ENCODE measurements at regions not wholly inside any gene's neighbourhood (a gene's known extent, or its start where the extent isn't known, plus 50 kb on each side); places are given as distances from the start of the nearest gene placed in this dataset.
"Not testable (repeated sequence)": the region's sequence is repeated elsewhere in the genome, so short reads cannot be mapped to it uniquely, and the experiment has no call there.

DNA sequence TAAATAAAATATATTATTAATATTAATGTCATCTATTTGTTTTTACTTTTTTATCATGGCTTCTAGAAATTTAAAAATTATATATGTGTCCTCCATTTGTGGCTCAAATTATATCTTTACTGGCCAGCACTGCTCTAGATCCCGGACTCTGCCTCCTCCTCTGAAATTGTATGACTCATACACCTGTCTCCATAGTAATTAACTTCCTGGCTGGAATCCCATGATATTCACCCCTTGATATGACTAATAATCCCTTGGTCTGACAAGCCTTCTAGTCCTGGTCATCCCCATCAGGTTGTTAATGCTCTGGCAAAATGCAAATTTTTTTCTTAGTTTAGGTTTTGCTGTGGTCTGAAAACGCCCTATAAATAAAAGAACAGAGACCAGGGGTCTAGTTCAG is 116.2 kb downstream of the BMP4 start:
- Histone ChIP-seq H3K4me3 (no peak overlapping the region), H3K9me3 (peaks cover 0 to 22% (median 2%) of the 10 kb centered on the region in 4 donors), H3K36me3 (no peaks in the 10 kb centered on the region), H3K4me1 (no peaks in the 10 kb centered on the region), H3K27me3 (no peaks in the 10 kb centered on the region), H3K27ac (no peak overlapping the region)
- 76 to 85% methylated on average over 2 of the region's 2 CpGs for WGBS, 2 donors
- DNase-seq (ENCODE audit: low spot score in 2 of 2): no peak
- TF ChIP-seq, protein P1, sequence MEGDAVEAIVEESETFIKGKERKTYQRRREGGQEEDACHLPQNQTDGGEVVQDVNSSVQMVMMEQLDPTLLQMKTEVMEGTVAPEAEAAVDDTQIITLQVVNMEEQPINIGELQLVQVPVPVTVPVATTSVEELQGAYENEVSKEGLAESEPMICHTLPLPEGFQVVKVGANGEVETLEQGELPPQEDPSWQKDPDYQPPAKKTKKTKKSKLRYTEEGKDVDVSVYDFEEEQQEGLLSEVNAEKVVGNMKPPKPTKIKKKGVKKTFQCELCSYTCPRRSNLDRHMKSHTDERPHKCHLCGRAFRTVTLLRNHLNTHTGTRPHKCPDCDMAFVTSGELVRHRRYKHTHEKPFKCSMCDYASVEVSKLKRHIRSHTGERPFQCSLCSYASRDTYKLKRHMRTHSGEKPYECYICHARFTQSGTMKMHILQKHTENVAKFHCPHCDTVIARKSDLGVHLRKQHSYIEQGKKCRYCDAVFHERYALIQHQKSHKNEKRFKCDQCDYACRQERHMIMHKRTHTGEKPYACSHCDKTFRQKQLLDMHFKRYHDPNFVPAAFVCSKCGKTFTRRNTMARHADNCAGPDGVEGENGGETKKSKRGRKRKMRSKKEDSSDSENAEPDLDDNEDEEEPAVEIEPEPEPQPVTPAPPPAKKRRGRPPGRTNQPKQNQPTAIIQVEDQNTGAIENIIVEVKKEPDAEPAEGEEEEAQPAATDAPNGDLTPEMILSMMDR (IDR thresholded peaks at IDR 0.05): no peak
- no peak for TF ChIP-seq POLR2A (IDR thresholded peaks at IDR 0.05)
- no peak for TF ChIP-seq EP300 (IDR thresholded peaks at IDR 0.05)

DNA sequence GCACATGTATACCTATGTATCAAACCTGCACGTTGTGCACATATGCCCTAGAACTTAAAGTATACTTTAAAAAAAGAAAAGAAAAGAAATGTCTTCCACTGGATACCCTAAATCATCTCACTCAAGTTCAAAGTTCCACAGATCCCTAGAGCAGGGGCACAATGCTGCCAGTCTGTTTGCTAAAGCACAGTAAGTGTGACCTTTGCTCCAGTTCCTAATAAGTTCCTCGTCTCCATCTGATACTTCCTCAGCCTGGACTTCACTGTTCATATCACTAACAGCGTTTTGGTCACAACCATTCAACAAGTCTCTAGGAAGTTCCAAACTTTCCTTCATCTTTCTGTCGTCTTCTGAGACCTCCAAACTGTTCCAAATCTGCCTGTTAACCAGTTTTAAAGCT is 118.3 kb downstream of the BMP4 start:
- 78 to 79% methylated on average over 4 of the region's 4 CpGs for WGBS, 2 donors
- Histone ChIP-seq H3K36me3 (no peaks in the 10 kb centered on the region), H3K4me3 (no peak overlapping the region), H3K27ac (no peak overlapping the region), H3K9me3 (peaks cover 0 to 22% (median 2%) of the 10 kb centered on the region in 4 donors), H3K27me3 (no peaks in the 10 kb centered on the region), H3K4me1 (no peaks in the 10 kb centered on the region)
- TF ChIP-seq, protein P1 (IDR thresholded peaks at IDR 0.05): no peak
- no peak for DNase-seq (ENCODE audit: low spot score in 2 of 2)

DNA sequence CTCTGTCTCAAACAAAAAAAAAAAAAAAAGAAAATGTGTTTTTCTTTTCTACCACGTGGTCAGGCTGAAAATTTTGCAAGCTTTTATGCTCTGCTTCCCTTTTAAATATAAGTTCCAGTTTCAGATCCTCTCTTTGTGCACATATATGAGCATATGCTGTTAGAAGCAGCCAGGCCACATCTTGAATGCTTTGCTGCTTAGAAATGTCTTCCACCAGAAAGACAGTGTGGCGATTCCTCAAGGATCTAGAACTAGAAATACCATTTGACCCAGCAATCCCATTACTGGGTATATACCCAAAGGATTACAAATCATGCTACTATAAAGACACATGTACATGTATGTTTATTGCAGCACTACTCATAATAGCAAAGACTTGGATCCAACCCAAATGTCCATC is 119.0 kb downstream of the BMP4 start:
- not testable (repeated sequence) for DNase-seq (ENCODE audit: low spot score in 2 of 2); H3K36me3 ChIP-seq; H3K27ac ChIP-seq; H3K4me3 ChIP-seq; H3K4me1 ChIP-seq; H3K27me3 ChIP-seq
- 78 to 79% methylated on average over 2 of the region's 2 CpGs for WGBS, 2 donors
- H3K9me3 ChIP-seq: peaks cover 0 to 22% (median 2%) of the 10 kb centered on the region in 4 donors

DNA sequence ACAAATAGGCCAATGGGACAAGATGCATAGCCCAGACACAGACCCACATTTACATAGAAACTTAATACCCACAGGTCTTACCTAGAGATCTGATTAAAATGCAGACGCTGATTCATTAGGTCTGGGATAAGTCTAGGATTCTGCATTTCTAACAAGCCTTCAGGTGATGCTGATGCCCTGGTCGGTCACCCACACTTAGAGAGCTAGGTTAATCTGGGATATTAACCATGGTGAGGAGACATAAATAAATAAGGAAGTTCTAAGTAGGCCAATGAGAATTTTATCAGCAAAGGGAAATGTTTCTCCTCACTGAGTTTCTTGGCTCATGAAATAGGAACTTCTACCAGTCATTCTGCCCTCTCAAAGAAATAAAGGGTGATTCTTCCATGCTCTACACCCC is 120.1 kb downstream of the BMP4 start:
- Histone ChIP-seq H3K4me1 (no peaks in the 10 kb centered on the region), H3K27ac (no peak overlapping the region), H3K9me3 (peaks cover 0 to 22% (median 2%) of the 10 kb centered on the region in 4 donors), H3K36me3 (no peaks in the 10 kb centered on the region), H3K4me3 (no peak overlapping the region), H3K27me3 (no peaks in the 10 kb centered on the region)
- TF ChIP-seq, protein P1 (IDR thresholded peaks at IDR 0.05): no peak
- TF ChIP-seq EP300 (IDR thresholded peaks at IDR 0.05) (no peak), POLR2A (IDR thresholded peaks at IDR 0.05) (no peak)
- 89 to 90% methylated on average over 2 of the region's 2 CpGs for WGBS, 2 donors
- DNase-seq (ENCODE audit: low spot score in 2 of 2): no peak

DNA sequence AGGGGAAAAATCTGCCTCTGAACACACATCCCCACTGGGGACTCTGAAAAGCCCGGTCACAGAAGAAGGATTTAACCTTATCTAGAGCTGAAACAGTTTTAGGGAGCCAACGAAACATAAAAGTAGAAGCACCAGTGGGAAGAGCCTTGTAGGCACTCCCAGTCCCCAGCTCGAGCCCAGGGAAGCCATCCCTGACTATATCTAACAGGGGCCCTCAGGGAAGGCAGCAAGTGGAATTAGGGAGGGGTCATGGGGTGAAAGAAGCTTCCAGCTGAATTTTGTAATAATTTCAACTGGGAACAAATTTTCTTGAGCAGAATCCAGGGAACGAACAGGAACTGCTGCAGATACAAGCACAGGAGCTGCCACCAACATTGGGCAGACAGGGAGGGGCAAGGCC is 127.8 kb downstream of the BMP4 start:
- WGBS, 2 donors: 60 to 65% methylated on average over 4 of the region's 4 CpGs
- DNase-seq (ENCODE audit: low spot score in 2 of 2): no peak

More for the DNA sequence above, 127.8 kb downstream of the BMP4 start:
- H3K27me3 ChIP-seq: no peaks in the 10 kb centered on the region
- no peaks in the 10 kb centered on the region for H3K4me1 ChIP-seq
- no peaks in the 10 kb centered on the region for H3K9me3 ChIP-seq
- no peaks in the 10 kb centered on the region for H3K36me3 ChIP-seq
- no peak for TF ChIP-seq POLR2A (IDR thresholded peaks at IDR 0.05)
- TF ChIP-seq, protein P1 (IDR thresholded peaks at IDR 0.05): no peak
- no peak for TF ChIP-seq EP300 (IDR thresholded peaks at IDR 0.05)
- H3K27ac ChIP-seq: no peak overlapping the region
- H3K4me3 ChIP-seq: no peak overlapping the region
